Mesothelial cell of epicardium (in vitro differentiated cells): ENCODE measurements at regions not wholly inside any gene's neighbourhood (a gene's known extent, or its start where the extent isn't known, plus 50 kb on each side); places are given as distances from the start of the nearest gene placed in this dataset.

Source experiments
- DNase-seq, 2 experiments: peaks; one replicate each; pipeline ENCODE4 v3.0.0; 2021; ENCODE audit warnings: low spot score in 2 of 2; ENCODE audit not compliant: unreplicated experiment in 2 of 2
- H3K27ac Mint-ChIP-seq: 2 replicates; pipeline ENCODE4 v1.8.0; 2021; ENCODE audit warnings: mixed read lengths
- H3K27me3 Mint-ChIP-seq: 2 replicates; pipeline ENCODE4 v1.8.0; 2021; ENCODE audit warnings: low read depth, mixed read lengths
- H3K36me3 Mint-ChIP-seq: 2 replicates; pipeline ENCODE4 v1.8.0; 2021; ENCODE audit warnings: mixed read lengths
- H3K4me1 Mint-ChIP-seq: 2 replicates; pipeline ENCODE4 v1.8.0; 2021; ENCODE audit warnings: mixed read lengths
- H3K4me3 Mint-ChIP-seq: 2 replicates; pipeline ENCODE4 v1.8.0; 2021; ENCODE audit warnings: mild to moderate bottlenecking, moderate library complexity, mixed read lengths
- H3K9me3 Mint-ChIP-seq: 2 replicates; pipeline ENCODE4 v1.8.0; 2021; ENCODE audit warnings: mixed read lengths
- TF ChIP-seq, protein P1 (sequence below): fragments of 200-600 bp; sonication (generic); IDR thresholded peaks from one replicate; pipeline ENCODE4 v1.5.0; 2021; ENCODE audit warnings: antibody characterized with exemption; ENCODE audit not compliant: unreplicated experiment

DNA sequence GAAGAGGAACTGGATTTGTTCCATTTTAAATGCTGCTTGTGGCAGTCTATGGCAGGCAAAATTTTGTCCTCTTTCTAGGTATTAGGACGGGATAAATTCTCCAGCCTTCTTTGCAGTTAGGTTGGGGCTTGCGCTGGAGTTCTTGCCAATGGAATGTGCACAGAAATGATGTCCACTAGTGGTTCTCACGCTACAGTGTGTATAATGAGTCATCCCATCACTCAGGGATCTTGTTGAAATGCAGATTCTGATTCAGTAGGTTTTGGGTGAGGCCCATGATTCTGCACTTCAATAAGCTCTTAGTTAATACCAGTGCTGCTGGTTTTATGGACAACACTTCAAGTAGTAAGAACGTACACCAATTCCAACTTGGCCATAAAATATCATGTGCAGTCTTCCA is 317.6 kb upstream of the KLF4 start:
- no peak for DNase-seq
- H3K27ac Mint-ChIP-seq, result no peak overlapping the region

DNA sequence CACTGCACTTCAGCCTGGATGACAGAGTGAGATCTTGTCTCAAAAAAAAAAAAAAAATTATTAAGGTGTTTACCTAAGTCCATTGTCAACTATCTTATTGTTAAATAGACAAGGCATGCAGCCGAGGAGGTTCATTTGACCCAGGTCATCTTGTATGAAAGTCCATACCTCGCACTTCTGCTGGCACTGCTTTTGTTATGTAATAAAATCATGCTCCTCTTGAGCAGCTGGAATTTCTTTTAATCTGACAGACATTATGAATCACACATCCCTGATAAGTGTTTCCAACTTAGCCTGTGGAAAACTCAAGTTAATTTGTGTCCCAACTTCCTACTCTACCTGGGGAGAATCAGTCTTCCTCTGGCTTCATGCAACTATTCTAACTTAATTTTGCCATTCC is 315.6 kb upstream of the KLF4 start:
- Mint-ChIP-seq H3K4me3 (no peak overlapping the region), H3K27me3 (peaks cover 26% of the 10 kb centered on the region), H3K9me3 (no peaks in the 10 kb centered on the region), H3K27ac (no peak overlapping the region), H3K4me1 (no peaks in the 10 kb centered on the region), H3K36me3 (no peaks in the 10 kb centered on the region)
- DNase-seq, result no peak
- TF ChIP-seq, protein P1, sequence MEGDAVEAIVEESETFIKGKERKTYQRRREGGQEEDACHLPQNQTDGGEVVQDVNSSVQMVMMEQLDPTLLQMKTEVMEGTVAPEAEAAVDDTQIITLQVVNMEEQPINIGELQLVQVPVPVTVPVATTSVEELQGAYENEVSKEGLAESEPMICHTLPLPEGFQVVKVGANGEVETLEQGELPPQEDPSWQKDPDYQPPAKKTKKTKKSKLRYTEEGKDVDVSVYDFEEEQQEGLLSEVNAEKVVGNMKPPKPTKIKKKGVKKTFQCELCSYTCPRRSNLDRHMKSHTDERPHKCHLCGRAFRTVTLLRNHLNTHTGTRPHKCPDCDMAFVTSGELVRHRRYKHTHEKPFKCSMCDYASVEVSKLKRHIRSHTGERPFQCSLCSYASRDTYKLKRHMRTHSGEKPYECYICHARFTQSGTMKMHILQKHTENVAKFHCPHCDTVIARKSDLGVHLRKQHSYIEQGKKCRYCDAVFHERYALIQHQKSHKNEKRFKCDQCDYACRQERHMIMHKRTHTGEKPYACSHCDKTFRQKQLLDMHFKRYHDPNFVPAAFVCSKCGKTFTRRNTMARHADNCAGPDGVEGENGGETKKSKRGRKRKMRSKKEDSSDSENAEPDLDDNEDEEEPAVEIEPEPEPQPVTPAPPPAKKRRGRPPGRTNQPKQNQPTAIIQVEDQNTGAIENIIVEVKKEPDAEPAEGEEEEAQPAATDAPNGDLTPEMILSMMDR, result no peak

More for the DNA sequence above, 317.6 kb upstream of the KLF4 start:
- H3K27me3 Mint-ChIP-seq, result peaks cover 27% of the 10 kb centered on the region
- H3K9me3 Mint-ChIP-seq, result no peaks in the 10 kb centered on the region
- TF ChIP-seq, protein P1, result no peak
- no peaks in the 10 kb centered on the region for H3K36me3 Mint-ChIP-seq
- H3K4me1 Mint-ChIP-seq, result no peaks in the 10 kb centered on the region
- H3K4me3 Mint-ChIP-seq, result no peak overlapping the region

DNA sequence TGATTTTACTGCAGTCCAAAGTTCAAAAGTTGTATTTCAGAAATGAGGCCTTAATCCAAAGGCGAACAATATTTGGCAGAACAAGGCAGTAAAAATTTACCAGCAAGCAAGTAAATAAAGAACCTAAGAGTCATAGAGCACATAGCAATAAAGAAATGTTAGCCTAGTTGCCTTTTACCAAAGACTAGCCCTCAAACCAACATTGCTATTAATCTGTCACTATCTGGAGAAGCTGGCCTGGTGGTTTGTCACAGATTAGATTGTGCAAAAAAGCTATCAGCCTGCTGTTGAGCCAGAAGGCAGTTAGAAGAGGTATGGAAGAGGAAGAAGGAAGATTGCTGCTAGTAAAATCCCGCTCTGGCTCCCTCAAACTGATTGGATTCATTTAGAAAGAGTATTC is 304.7 kb upstream of the KLF4 start:
- Mint-ChIP-seq H3K4me1 (no peaks in the 10 kb centered on the region), H3K27me3 (no peaks in the 10 kb centered on the region), H3K4me3 (no peak overlapping the region), H3K27ac (no peak overlapping the region), H3K9me3 (no peaks in the 10 kb centered on the region), H3K36me3 (no peaks in the 10 kb centered on the region)
- no peak for DNase-seq
- TF ChIP-seq, protein P1, result no peak

DNA sequence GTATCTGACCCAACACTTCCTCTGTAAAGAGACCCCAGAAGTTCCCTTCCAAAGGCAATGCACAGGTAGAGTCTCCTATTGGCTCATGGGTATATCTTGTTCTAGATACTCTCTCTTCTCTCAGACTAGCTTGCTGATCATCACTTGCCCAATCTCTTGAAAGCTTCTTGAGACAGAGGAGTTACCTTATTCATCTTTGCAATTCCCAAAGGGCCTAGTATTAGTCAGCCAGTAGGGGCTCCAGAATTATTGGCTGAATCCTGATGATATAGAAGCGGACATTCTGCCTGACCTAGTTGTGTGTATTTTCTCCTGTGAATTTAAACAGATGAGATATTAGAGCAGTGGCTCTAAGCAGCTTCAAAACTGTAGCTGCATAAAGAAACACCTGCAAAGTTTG is 304.0 kb upstream of the KLF4 start:
- TF ChIP-seq, protein P1, result no peak
- Mint-ChIP-seq H3K4me3 (no peak overlapping the region), H3K27me3 (peaks cover 2% of the 10 kb centered on the region), H3K36me3 (no peaks in the 10 kb centered on the region), H3K9me3 (no peaks in the 10 kb centered on the region), H3K4me1 (no peaks in the 10 kb centered on the region), H3K27ac (no peak overlapping the region)
- no peak for DNase-seq

DNA sequence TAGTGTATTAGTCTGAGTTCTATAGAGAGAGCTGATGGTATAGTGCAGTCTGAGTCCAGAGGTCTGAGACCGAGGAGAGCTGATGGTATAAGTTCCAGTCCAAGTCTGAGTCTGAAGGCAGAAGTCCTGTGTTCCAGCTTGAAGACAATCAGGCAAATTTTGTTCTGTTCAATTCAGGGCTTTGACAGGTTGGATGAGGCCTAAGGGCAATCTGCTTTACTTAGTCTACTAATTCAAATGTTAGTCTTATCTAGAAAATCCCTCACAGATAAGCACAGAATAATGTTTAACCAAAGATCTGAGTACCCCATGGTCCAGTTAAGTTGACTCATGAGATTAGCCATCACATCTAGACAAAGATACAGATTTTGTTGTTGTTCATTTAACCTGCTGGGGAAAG is 303.0 kb upstream of the KLF4 start:
- Mint-ChIP-seq H3K4me3 (no peak overlapping the region), H3K27me3 (peaks cover 2% of the 10 kb centered on the region), H3K27ac (no peak overlapping the region), H3K36me3 (no peaks in the 10 kb centered on the region), H3K4me1 (no peaks in the 10 kb centered on the region), H3K9me3 (no peaks in the 10 kb centered on the region)
- DNase-seq, result no peak
- TF ChIP-seq, protein P1, result no peak

DNA sequence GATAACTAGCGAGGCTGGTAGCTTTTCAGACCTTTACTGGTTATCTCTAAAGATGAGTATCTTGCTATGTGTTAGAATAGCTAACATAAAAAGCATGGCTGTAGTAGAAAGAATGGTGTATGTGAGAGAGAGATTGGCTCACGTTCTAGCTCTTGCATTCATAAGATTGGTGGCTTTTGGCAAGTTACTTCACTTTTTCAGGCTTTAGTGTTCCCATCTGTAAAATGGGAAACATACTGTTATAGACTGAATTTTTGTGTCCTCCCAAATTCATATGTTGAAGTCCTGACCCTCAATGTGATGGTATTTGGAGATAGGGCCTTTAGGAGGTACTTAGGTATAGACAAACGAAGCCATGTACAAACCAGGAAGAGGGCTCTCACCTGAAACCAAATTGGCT is 302.4 kb upstream of the KLF4 start:
- Mint-ChIP-seq H3K9me3 (no peaks in the 10 kb centered on the region), H3K36me3 (no peaks in the 10 kb centered on the region), H3K4me1 (no peaks in the 10 kb centered on the region), H3K27me3 (peaks cover 2% of the 10 kb centered on the region), H3K4me3 (no peak overlapping the region), H3K27ac (no peak overlapping the region)
- DNase-seq, result no peak
- TF ChIP-seq, protein P1, result no peak
